Umbilical cord (tissue), 1 donor: ENCODE measurements at regions not wholly inside any gene's neighbourhood (a gene's known extent, or its start where the extent isn't known, plus 50 kb on each side); places are given as distances from the start of the nearest gene placed in this dataset.
"Not testable (repeated sequence)": the region's sequence is repeated elsewhere in the genome, so short reads cannot be mapped to it uniquely, and the experiment has no call there.

Experiments
- DNase-seq: peaks from one replicate; pipeline ENCODE4 v3.0.0-alpha.2; 2015; ENCODE audit warnings: low spot score

DNA sequence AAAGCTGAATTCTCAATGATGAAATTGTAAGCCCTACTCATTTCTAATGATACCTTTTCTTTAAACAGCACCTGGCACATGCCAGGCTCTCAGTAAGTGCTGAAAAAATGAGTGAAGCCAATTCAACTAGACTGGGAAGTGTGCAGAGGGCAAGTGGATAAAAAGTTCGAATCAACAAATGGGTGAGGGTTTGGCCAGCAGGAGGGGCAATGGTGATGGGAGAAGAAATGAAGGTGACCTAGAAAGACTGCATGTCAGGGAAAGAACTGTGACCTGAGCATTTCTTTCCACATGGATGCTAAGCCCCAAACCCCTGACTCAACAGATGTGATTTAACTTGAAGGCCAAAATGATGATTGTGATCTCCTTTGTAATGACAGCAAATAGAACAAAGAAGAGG, 54.6 kb downstream of the DKK1 start:
- DNase-seq = no peak

GRCh38 chr10:52374207-52374606, 60.1 kb downstream of the DKK1 start:
- DNase-seq = not testable (repeated sequence)

DNA sequence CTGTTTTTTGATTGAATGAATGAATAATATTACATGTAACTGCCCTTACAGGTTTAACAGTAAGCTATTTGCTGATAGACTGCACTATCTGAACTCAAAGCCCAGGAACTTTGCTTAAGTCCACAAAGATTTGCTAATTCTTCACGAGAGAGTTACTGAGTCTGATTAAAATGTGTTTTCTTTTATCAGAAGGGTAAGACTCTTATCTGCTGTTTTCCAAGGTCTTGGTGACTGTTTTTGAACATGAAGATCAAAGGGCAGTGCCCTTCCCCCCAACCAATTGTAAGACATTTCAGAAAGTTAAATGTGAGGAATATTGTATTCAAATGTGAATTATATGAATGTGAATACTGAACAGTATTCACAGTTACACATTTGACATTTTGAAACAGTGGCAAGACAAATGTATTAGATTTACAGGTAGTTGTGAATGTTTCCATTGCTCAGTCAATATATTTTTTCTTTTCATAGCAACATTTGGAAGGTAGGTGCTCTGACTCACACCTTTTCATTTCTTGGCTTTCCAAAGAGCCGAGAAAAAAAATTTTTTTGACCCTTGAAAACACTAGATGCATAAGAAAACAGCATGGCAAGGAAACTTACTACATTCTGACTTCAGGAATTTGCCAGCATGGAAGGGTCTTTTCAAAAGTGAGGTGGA, 62.7 kb downstream of the DKK1 start:
- peak; percentile 69 for DNase-seq

DNA sequence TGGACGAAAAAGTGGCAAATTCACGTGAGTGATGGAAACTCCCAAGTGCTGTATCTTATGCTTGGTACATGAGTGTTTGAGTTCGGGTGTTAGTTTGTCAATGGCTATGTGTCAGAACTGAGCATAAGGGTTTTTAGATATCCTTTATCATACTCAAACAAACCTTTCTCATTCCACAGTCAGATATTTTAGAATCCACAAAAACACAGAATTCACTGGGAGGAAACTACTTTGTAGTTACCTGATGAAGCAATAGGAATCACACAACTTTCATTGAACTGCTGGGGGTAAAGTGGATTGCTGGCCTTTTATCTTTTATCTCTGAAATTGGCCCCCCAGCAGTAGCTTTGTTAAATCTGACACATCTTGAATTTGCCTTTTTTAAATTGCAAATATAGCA, 64.0 kb downstream of the DKK1 start:
- DNase-seq = no peak

GRCh38 chr10:52379287-52379686, 65.2 kb downstream of the DKK1 start:
- DNase-seq = no peak

DNA sequence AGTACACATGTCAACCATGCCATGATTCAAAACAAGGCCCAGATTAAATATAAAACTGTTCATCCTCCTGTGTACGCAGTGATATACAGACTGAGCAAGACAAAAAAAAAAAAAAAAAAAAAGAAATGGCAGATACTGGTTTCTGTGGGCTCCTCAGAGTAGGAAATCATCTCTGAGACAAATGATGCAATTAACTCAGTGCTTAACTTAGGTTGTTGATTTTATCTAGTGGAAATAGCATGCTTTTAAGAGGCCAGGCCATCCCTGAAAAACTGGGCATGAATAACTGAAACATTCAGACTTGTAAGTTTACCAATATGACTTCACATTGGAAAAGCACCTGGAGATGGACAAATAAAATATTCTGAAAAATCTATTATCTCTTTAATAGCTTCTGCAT, 69.0 kb downstream of the DKK1 start:
- peak; percentile 15 for DNase-seq

- DNase-seq = no peak
Observed at GRCh38 chr10:52387744-52388143, 73.7 kb downstream of the DKK1 start.

GRCh38 chr10:52390388-52390787, 76.3 kb downstream of the DKK1 start:
- no peak for DNase-seq

DNA sequence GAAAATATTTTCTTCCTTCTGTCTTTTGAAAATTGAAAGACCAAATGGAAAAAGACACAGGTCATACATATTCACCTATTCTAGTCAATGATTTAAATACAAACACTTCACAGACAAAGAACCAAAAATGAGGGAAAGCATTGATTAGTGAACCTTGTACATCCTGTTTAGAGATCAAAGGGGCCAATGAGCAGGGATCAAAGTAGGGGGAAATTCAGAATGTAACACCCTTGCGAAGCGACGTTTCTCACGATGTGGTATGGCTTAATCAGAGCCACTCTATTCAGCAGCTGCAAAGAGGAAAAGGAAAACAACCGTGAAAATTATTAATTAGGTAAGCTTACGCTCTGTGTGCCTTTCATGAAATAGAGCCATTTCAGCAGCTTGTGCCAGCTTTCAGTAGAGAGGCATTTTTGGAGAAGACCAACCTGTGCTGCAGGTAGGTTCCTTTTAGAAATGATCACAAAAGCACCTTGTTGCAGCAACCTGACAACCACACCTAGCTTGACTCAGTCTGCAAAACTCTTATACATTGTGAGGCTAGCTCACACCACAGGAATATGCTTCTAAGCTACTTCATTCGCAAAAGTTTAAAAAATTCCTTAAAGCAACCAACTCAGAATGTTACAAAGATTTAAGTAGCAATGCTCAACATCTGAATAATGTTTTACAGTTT, 78.0 kb downstream of the DKK1 start:
- DNase-seq = no peak

DNA sequence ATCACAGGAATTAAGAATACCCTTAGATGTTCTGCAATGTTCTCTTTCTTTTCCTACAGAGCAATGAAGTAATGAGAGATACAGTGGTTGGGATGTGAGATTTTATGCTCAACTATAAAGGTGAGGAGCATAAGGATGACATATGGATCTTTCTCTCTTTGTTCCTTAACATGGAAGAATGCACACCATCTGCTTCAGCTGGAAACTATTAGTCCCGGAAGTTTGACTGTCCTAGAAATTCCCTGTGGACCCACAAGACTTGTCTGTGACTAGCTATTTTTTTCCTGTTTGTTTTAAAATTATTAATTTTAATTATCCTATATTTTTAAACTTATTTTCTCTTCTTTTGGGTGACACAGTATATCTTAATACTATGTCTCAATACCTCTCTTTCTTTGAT, 80.2 kb downstream of the DKK1 start:
- no peak for DNase-seq

- no peak for DNase-seq
Observed at GRCh38 chr10:52400562-52400961, 86.5 kb downstream of the DKK1 start.

GRCh38 chr10:52403801-52404200, 89.7 kb downstream of the DKK1 start:
- not testable (repeated sequence) for DNase-seq

GRCh38 chr10:52409195-52409594, 95.1 kb downstream of the DKK1 start:
- DNase-seq = no peak

GRCh38 chr10:52409928-52410327, 95.8 kb downstream of the DKK1 start:
- no peak for DNase-seq

DNA sequence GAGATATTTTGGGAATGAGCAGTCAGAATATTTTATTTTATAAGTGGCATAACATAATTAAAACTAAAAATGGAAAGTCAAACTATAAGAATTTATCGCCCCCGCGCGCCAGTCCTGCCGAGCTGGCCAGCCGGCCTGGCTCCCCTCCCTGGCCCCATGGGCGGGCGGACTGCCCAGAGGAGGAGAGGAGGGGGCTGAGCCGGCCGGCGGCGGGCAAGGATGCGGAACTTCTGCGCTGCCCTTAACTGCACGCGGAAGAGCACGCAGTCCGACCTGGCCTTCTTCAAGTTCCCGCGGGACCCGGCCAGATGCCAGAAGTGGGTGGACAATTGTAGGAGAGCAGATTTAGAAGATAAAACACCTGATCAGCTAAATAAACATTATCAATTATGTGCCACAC, 96.8 kb downstream of the DKK1 start:
- no peak for DNase-seq

GRCh38 chr10:52419281-52419680, 105.2 kb downstream of the DKK1 start:
- DNase-seq = no peak

DNA sequence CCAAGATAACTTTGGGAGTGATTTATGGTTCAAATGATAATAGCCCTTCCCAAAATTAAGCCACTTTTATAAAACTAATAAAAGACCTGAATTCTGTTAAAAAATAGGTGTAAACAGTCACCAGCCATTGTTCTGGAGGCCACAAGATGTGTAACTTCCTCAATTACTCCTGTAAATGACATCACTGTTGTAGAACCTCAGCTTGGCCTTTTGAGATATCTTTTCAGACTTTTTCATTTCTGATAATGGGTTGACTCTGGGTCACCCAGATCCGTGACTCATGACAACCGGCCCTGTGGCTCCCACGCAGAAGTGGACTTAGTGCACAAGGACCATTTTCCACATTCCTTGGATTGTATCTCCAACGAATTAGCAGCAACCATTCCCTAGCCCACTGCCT, 106.6 kb downstream of the DKK1 start:
- DNase-seq = no peak

DNA sequence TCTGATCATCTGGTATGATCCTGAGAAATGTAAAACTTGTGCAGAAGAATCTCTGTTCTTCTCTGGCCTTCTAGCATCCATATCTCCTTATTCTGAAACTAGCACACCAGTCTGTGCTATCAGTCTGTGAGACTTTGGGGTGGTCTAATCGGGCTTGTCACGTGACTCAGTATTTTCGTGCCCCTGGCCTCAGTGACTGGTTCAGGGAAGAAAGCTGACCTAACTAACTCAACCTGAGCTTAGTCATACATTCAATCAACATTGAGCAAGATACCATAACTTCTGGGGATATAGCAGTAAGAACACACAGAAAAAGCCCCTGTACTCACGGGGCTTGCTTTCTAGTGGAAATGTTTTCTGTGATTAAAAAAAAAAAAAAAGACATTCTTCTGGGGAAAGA, 109.3 kb downstream of the DKK1 start:
- no peak for DNase-seq

DNA sequence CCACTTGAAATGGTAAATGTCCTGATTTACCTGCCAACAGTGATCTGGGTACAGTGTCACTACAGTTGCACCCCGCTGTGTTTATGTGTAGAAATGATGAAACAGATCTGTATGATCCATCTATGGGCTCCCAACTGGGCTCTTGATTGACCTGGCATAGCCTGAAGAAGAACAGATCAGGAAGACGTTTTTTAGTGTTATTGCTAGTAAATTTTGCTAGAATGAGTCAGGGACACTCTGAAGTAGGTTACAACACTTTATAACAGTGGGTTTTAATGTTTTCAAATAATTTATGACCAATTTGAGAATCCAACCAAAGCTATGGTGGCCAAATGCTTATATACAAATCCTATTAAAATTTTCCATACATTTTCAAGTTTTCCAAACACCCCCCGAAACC, 110.3 kb downstream of the DKK1 start:
- no peak for DNase-seq

GRCh38 chr10:52434734-52435133, 120.7 kb downstream of the DKK1 start:
- DNase-seq = no peak

DNA sequence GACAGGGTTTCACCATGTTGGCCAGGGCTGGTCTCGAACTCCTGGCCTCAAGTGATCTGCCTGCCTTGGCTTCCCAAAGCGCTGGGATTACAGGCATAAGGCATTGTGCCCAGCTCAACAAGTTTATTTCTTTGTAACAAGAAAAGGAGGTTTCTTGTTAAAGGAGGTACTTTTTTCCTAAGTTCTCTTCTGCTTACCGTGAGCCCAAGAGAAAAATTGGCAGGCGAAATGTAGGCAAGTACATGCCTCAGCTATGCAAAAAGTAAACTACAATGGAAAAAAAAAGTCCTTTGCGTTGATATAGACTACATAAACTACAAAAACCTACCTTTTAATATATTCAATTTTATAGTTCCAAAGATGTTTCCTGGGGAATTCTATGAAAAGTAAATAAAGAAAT, 122.6 kb downstream of the DKK1 start:
- DNase-seq = no peak

DNA sequence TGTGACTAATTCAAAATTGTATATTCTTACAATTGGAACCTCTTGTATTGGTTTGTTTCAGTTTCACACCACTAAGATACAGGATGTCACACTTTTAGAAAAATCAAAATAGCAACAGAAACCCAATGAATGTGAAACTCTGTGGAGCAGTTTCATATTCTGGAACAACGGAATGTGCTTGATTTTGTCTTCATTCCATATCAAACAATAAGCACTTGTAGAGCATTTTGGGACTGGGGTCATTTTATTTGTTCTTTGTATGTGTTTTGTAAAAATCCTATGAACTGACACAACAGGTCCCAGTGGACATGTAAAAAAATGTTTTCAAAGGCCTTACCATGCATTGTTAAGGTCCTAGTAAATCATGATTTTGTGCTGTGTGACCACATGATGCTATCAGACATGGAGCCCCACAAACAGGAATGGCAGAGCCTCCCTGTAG, 123.1 kb downstream of the DKK1 start:
- DNase-seq = no peak

DNA sequence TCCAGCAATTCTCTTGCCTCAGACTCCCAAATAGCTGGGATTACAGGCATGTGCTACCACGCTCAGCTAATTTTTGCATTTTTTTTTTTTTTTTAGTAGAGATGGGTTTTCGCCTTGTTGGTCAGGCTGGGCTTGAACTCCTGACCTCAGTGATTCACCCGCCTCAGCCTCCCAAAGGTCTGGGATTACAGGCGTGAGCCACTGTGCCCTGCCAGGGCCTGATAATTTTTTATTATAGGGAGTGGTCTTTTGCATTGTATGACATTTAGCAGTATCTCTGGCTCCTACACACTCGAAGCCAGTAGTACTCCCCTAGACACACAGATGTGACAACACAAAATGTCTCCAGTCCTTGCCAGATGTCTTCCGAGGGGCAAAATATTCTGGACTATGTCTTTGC, 124.0 kb downstream of the DKK1 start:
- no peak for DNase-seq
